T47D (cell line): ENCODE measurements at regions not wholly inside any gene's neighbourhood (a gene's known extent, or its start where the extent isn't known, plus 50 kb on each side); places are given as distances from the start of the nearest gene placed in this dataset.

Experiments
- DNase-seq, 2 experiments: peaks; one replicate each; pipeline versions ENCODE4 v3.0.0 to v3.0.0-alpha.2; 2011 to 2012; ENCODE audit warnings: low read depth in 1 of 2, low spot score in 1 of 2
- JUND ChIP-seq: IDR thresholded peaks from 2 replicates; pipeline ENCODE4 v1.6.1; 2012; ENCODE audit warnings: low read depth
- in situ Hi-C: cut with HindIII; loops from 2 replicates; pipeline ENCODE4 v1.10.0; 2016; ENCODE audit warnings: low sequenced_read_pairs, low pct_unique_long_range_greater_than_20kb

- DNase-seq, result no peak
- TF ChIP-seq JUND, result no peak
- in situ Hi-C loops, result no loop called here
Measured at GRCh38 chr2:128477891-128478290, 159.2 kb upstream of the HS6ST1 start.

GRCh38 chr2:128485761-128486639 lies 167.3 kb upstream of the HS6ST1 start:
- DNase-seq, result no peak
- in situ Hi-C loops, result no loop called here
- TF ChIP-seq JUND, result no peak

DNA sequence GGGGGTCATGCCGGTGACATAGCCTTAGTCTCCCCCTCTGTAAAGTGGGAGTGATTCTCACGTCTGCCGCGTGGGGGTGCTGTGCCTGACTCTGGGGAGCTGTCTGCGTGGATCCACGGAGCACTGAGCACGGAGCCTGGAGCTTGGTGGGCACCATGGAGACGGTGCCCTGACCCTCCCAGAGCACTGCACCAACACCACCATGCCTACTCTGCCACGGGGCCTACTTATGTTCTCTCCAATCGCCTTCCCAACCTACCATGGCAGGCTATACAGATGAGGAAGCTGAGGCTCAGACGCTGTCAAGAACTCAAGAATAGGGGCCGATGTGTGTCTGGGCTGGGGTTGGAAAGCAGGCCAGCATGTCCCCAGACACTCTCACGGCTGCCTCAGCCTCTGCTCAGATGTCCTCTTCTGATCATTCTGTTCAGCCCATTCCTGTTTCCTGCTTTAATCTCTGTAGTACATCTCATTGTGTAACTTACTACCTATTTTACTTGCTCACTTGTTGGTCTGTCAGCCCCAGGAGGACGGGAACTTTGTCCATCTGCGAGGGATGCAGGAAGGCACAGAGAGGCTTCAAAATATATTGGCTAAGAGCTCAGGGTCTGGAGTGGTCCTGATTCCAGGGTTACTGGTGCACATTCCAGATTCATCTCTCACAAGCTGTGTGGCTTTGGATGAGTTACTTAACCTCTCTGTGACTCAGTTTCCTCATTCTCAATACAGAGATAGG lies 168.1 kb upstream of the HS6ST1 start:
- in situ Hi-C loops, result no loop called here
- DNase-seq, result no peak
- TF ChIP-seq JUND, result no peak

DNA sequence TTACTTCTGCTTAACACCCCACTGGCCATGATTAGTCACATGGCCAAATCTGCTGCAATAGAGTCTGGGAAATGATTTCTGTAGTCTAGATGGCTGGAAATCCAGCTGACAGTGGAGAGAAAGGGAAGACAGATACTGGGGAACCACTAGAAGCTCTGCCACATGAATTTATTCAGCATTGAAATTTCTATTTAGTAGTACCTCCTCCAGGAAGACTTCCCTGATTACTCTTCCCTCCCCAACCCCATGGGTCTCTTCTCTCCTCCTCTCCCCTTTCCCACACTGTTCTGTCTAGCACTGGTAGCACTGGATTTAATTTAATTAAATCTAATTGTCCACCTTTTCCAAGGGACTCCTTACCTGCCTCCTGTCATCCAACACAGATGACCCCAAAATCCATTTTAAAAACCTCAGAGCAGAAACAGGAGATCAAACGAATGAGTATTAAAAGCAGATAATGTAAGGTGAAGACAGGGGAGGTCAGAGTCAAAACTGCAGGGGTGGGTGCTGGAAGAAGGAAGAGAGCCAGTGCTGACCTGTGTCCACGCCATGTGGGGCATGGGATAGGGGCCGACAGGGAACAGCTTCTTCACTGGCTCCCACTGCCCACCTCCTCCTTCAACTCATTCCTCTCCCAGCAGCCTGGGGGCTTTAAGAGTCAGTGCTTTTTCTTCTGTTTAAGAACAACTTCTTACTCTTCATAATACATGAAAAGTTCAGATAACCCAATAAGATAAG lies 169.2 kb upstream of the HS6ST1 start:
- DNase-seq, result no peak
- TF ChIP-seq JUND, result no peak
- in situ Hi-C loops, result no loop called here

DNA sequence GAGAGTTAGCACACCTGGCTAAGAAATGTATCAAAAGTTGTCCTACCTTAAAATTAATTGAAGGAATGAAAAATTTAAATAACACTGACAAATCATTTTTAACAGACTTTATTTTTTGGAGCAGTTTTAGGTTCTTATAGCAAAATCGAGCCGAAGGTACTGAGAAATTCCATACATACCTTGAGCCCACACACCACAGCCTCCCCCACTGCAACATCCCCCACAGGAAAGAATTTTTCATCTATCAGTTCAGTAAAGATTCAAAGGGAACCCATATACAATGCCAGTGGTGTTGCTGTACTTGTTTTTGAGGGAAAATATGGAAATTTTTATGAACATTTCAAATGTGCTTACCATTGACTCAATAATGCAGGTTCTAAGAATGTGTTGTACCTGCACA lies 169.8 kb upstream of the HS6ST1 start:
- TF ChIP-seq JUND, result no peak
- in situ Hi-C loops, result no loop called here
- no peak for DNase-seq

GRCh38 chr2:128489526-128490273 lies 171.0 kb upstream of the HS6ST1 start:
- TF ChIP-seq JUND, result no peak
- no peak for DNase-seq
- in situ Hi-C loops, result no loop called here

GRCh38 chr2:128490321-128490720 lies 171.7 kb upstream of the HS6ST1 start:
- in situ Hi-C loops, result no loop called here
- DNase-seq, result no peak
- TF ChIP-seq JUND, result no peak

GRCh38 chr2:128490881-128491691 lies 172.4 kb upstream of the HS6ST1 start:
- no peak for TF ChIP-seq JUND
- in situ Hi-C loops, result no loop called here
- DNase-seq, result no peak

- no peak for DNase-seq
- in situ Hi-C loops, result no loop called here
- TF ChIP-seq JUND, result no peak
Measured at GRCh38 chr2:128491692-128492244, 173.1 kb upstream of the HS6ST1 start.

GRCh38 chr2:128492966-128493811 lies 174.5 kb upstream of the HS6ST1 start:
- no peak for DNase-seq
- in situ Hi-C loops, result no loop called here
- TF ChIP-seq JUND, result no peak
